Activated naive CD8-positive, alpha-beta T cell treated with anti-CD3 and anti-CD28 coated beads, Interleukin-2, amount 10 ng/mL, durations not matched to agents 7 days and 5 days (primary cell): ENCODE measurements at regions not wholly inside any gene's neighbourhood (a gene's known extent, or its start where the extent isn't known, plus 50 kb on each side); places are given as distances from the start of the nearest gene placed in this dataset.
"Not testable (repeated sequence)": the region's sequence is repeated elsewhere in the genome, so short reads cannot be mapped to it uniquely, and the experiment has no call there.

ENCODE experiments used
- ATAC-seq: fragments of 150-1000 bp; cut with Tn5 transposase; one replicate; pipeline ENCODE4 v1.10.0; 2021; ENCODE audit warnings: low read depth, moderate library complexity
- POLR2A ChIA-PET: fragments of 350-600 bp; sonication (Branson Sonifier 250); formaldehyde crosslinking; loops from one replicate; lab custom pipeline; 2021; ENCODE audit warnings: antibody characterized with exemption; lab: Charles Lee
- DNase-seq: peaks from one replicate; pipeline ENCODE4 v3.0.0; 2021
- H3K27ac Mint-ChIP-seq: one replicate; pipeline ENCODE4 v1.8.0; 2022; ENCODE audit warnings: mild to moderate bottlenecking, mixed read lengths
- H3K27me3 Mint-ChIP-seq: one replicate; pipeline ENCODE4 v1.8.0; 2022; ENCODE audit warnings: mild to moderate bottlenecking, moderate library complexity, mixed read lengths
- H3K36me3 Mint-ChIP-seq: one replicate; pipeline ENCODE4 v1.8.0; 2021; ENCODE audit warnings: mild to moderate bottlenecking, mixed read lengths
- H3K4me1 Mint-ChIP-seq: one replicate; pipeline ENCODE4 v1.8.0; 2021; ENCODE audit warnings: mixed read lengths
- H3K4me3 Mint-ChIP-seq: one replicate; pipeline ENCODE4 v1.8.0; 2022; ENCODE audit warnings: mild to moderate bottlenecking, moderate library complexity, mixed read lengths
- H3K9me3 Mint-ChIP-seq: one replicate; pipeline ENCODE4 v1.8.0; 2021; ENCODE audit warnings: mixed read lengths

GRCh38 chr5:79924936-79925893 lies 65.8 kb downstream of the MTX3 start:
- ATAC-seq = peak; percentile 52
- no peak for DNase-seq
- Mint-ChIP-seq H3K36me3 (no peaks in the 10 kb centered on the region), H3K9me3 (no peaks in the 10 kb centered on the region), H3K27me3 (peaks cover 4% of the 10 kb centered on the region), H3K4me1 (no peaks in the 10 kb centered on the region), H3K27ac (no peak overlapping the region), H3K4me3 (no peak overlapping the region)
- POLR2A ChIA-PET = no interaction called here

GRCh38 chr5:79923431-79923830 lies 67.6 kb downstream of the MTX3 start:
- Mint-ChIP-seq H3K27me3 (peaks cover 4% of the 10 kb centered on the region), H3K27ac (no peak overlapping the region), H3K4me3 (no peak overlapping the region), H3K9me3 (no peaks in the 10 kb centered on the region), H3K4me1 (no peaks in the 10 kb centered on the region), H3K36me3 (no peaks in the 10 kb centered on the region)
- DNase-seq = no peak
- POLR2A ChIA-PET = no interaction called here
- ATAC-seq = no peak

- Mint-ChIP-seq H3K36me3 (no peaks in the 10 kb centered on the region), H3K4me3 (no peak overlapping the region), H3K9me3 (peaks cover 1% of the 10 kb centered on the region), H3K4me1 (no peaks in the 10 kb centered on the region), H3K27ac (no peak overlapping the region), H3K27me3 (peaks cover 4% of the 10 kb centered on the region)
- POLR2A ChIA-PET = no interaction called here
- no peak for ATAC-seq
- no peak for DNase-seq
Observed at GRCh38 chr5:79922626-79923025, 68.4 kb downstream of the MTX3 start.

GRCh38 chr5:79907452-79907851 lies 83.6 kb downstream of the MTX3 start:
- H3K9me3 Mint-ChIP-seq, POLR2A ChIA-PET, H3K36me3 Mint-ChIP-seq, ATAC-seq, H3K27me3 Mint-ChIP-seq, DNase-seq, H3K4me3 Mint-ChIP-seq, H3K4me1 Mint-ChIP-seq, H3K27ac Mint-ChIP-seq: not testable (repeated sequence)

- H3K4me3 Mint-ChIP-seq, H3K4me1 Mint-ChIP-seq, H3K9me3 Mint-ChIP-seq, H3K27ac Mint-ChIP-seq, ATAC-seq, H3K36me3 Mint-ChIP-seq, DNase-seq, POLR2A ChIA-PET: not testable (repeated sequence)
- peaks cover 17% of the 10 kb centered on the region for H3K27me3 Mint-ChIP-seq
Observed at GRCh38 chr5:79902571-79902970, 88.5 kb downstream of the MTX3 start.

- Mint-ChIP-seq H3K9me3 (peaks cover 5% of the 10 kb centered on the region), H3K27me3 (peaks cover 24% of the 10 kb centered on the region), H3K27ac (no peak overlapping the region), H3K36me3 (peaks cover 3% of the 10 kb centered on the region), H3K4me3 (no peak overlapping the region), H3K4me1 (no peaks in the 10 kb centered on the region)
- ATAC-seq (no peak), DNase-seq (no peak)
- POLR2A ChIA-PET = no interaction called here
Observed at GRCh38 chr5:79901631-79902030, 89.4 kb downstream of the MTX3 start.

- no peaks in the 10 kb centered on the region for H3K4me1 Mint-ChIP-seq
Observed at GRCh38 chr5:79898611-79899010, 92.5 kb downstream of the MTX3 start.

GRCh38 chr5:79893976-79894375 lies 97.1 kb downstream of the MTX3 start:
- DNase-seq (no peak), ATAC-seq (no peak)
- Mint-ChIP-seq H3K4me3 (no peak overlapping the region), H3K27ac (no peak overlapping the region), H3K27me3 (peaks cover 47% of the 10 kb centered on the region), H3K36me3 (no peaks in the 10 kb centered on the region), H3K9me3 (peaks cover 3% of the 10 kb centered on the region), H3K4me1 (peaks cover 2% of the 10 kb centered on the region)
- POLR2A ChIA-PET = no interaction called here

More at GRCh38 chr5:79898611-79899010, 92.5 kb downstream of the MTX3 start:
- H3K9me3 Mint-ChIP-seq = peaks cover 3% of the 10 kb centered on the region
- H3K27ac Mint-ChIP-seq = no peak overlapping the region
- H3K27me3 Mint-ChIP-seq = peaks cover 31% of the 10 kb centered on the region
- ATAC-seq (no peak), DNase-seq (no peak)
- no peaks in the 10 kb centered on the region for H3K36me3 Mint-ChIP-seq
- POLR2A ChIA-PET = no interaction called here
- no peak overlapping the region for H3K4me3 Mint-ChIP-seq

GRCh38 chr5:79893485-79893884 lies 97.6 kb downstream of the MTX3 start:
- H3K27me3 Mint-ChIP-seq = peaks cover 42% of the 10 kb centered on the region
- no peak for ATAC-seq
- POLR2A ChIA-PET = no interaction called here
- peaks cover 2% of the 10 kb centered on the region for H3K4me1 Mint-ChIP-seq
- no peaks in the 10 kb centered on the region for H3K36me3 Mint-ChIP-seq
- H3K4me3 Mint-ChIP-seq = no peak overlapping the region
- no peak overlapping the region for H3K27ac Mint-ChIP-seq
- peaks cover 3% of the 10 kb centered on the region for H3K9me3 Mint-ChIP-seq
- no peak for DNase-seq

- POLR2A ChIA-PET = no interaction called here
- peaks cover 2% of the 10 kb centered on the region for H3K4me1 Mint-ChIP-seq
- H3K4me3 Mint-ChIP-seq = no peak overlapping the region
- ATAC-seq = no peak
- peaks cover 5% of the 10 kb centered on the region for H3K9me3 Mint-ChIP-seq
- peaks cover 26% of the 10 kb centered on the region for H3K27me3 Mint-ChIP-seq
- no peak for DNase-seq
- no peak overlapping the region for H3K27ac Mint-ChIP-seq
- H3K36me3 Mint-ChIP-seq = no peaks in the 10 kb centered on the region
Observed at GRCh38 chr5:79890930-79891249, 100.2 kb downstream of the MTX3 start.

- Mint-ChIP-seq H3K4me3 (no peak overlapping the region), H3K4me1 (peaks cover 2% of the 10 kb centered on the region), H3K27ac (no peak overlapping the region), H3K27me3 (peaks cover 26% of the 10 kb centered on the region), H3K36me3 (no peaks in the 10 kb centered on the region), H3K9me3 (peaks cover 3% of the 10 kb centered on the region)
- ATAC-seq (no peak), DNase-seq (no peak)
- POLR2A ChIA-PET = no interaction called here
Observed at GRCh38 chr5:79890119-79890929, 100.7 kb downstream of the MTX3 start.

GRCh38 chr5:79888643-79889042 lies 102.4 kb downstream of the MTX3 start:
- H3K36me3 Mint-ChIP-seq = no peaks in the 10 kb centered on the region
- no peak for DNase-seq
- peaks cover 3% of the 10 kb centered on the region for H3K9me3 Mint-ChIP-seq
- H3K4me3 Mint-ChIP-seq = no peak overlapping the region
- no peak overlapping the region for H3K27ac Mint-ChIP-seq
- POLR2A ChIA-PET = no interaction called here
- ATAC-seq = no peak
- H3K27me3 Mint-ChIP-seq = peaks cover 15% of the 10 kb centered on the region
- peaks cover 4% of the 10 kb centered on the region for H3K4me1 Mint-ChIP-seq

- Mint-ChIP-seq H3K9me3 (peaks cover 3% of the 10 kb centered on the region), H3K27ac (no peak overlapping the region), H3K4me1 (peaks cover 4% of the 10 kb centered on the region), H3K4me3 (no peak overlapping the region), H3K27me3 (peaks cover 5% of the 10 kb centered on the region), H3K36me3 (no peaks in the 10 kb centered on the region)
- no peak for ATAC-seq
- POLR2A ChIA-PET = no interaction called here
- DNase-seq = no peak
Observed at GRCh38 chr5:79886925-79887655, 104.0 kb downstream of the MTX3 start.
